ENCODE measurements at regions not wholly inside any gene's neighbourhood (a gene's known extent, or its start where the extent isn't known, plus 50 kb on each side); places are given as distances from the start of the nearest gene placed in this dataset.

DNA sequence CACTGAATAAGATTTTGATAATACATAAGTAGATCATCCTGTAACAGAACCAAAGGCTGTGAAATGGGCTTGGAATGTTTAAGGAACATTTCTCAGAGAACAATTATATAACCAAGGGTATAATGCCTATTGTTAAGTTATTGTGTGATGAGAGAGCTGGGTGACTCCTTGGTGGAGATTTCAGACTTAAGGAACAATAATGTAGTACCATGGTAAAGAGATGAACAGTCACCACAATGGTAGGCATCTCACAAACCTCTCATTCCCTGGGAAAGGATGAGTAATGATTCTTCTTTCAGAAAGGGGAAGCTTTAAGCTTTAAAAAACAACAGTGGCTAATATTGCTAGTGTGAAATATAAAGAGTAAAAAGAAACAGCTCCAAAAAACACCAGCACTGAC is 147.4 kb downstream of the TRIM36 start:
- no peaks in the 10 kb centered on the region for H3K9me3 Mint-ChIP-seq (ENCODE audit: low read depth)
- POLR2A ChIA-PET = no interaction called here
- CTCF ChIA-PET = interaction anchor here (0.8 kb wide), 1 partner anchor 9 kb away, joined by 3 read pairs; no protein-coding TSS in a partner anchor

DNA sequence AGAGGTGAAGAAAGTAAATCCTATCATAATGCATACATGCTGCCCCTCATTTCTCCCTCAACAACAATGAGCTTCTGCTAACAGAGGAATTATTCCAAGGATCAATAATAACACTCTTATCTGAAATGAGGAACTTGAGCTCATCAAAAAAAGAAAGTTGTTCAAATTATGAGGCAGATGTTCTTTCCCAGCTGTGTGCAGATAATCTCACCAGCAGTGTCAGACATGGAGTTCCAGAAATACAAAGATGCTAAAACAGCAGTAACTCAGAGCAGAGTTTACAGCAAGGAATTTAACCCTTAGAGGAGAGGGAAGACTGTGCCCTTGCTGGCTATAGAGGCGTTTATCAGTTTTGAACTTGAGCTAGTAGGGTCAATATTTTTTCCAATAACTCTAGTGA is 153.1 kb downstream of the TRIM36 start:
- Mint-ChIP-seq H3K4me3 (no peak overlapping the region), H3K27ac (no peak overlapping the region), H3K4me1 (no peaks in the 10 kb centered on the region), H3K27me3 (no peaks in the 10 kb centered on the region), H3K9me3 (ENCODE audit: low read depth) (no peaks in the 10 kb centered on the region), H3K36me3 (ENCODE audit: low read depth) (no peaks in the 10 kb centered on the region)
- DNase-seq (no peak), ATAC-seq (no peak)
- POLR2A ChIA-PET = no interaction called here
- CTCF ChIA-PET = interaction anchor here (0.6 kb wide), 1 partner anchor 30 kb away, joined by 5 read pairs; no protein-coding TSS in a partner anchor
- intact Hi-C loops (cut with DNase I, micrococcal nuclease) = no loop called here

More for the DNA sequence above, 147.4 kb downstream of the TRIM36 start:
- no peak for DNase-seq
- intact Hi-C loops (cut with DNase I, micrococcal nuclease) = no loop called here
- no peaks in the 10 kb centered on the region for H3K4me1 Mint-ChIP-seq
- H3K27ac Mint-ChIP-seq = no peak overlapping the region
- no peak overlapping the region for H3K4me3 Mint-ChIP-seq
- ATAC-seq = no peak
- no peaks in the 10 kb centered on the region for H3K36me3 Mint-ChIP-seq (ENCODE audit: low read depth)
- H3K27me3 Mint-ChIP-seq = peaks cover 7% of the 10 kb centered on the region

DNA sequence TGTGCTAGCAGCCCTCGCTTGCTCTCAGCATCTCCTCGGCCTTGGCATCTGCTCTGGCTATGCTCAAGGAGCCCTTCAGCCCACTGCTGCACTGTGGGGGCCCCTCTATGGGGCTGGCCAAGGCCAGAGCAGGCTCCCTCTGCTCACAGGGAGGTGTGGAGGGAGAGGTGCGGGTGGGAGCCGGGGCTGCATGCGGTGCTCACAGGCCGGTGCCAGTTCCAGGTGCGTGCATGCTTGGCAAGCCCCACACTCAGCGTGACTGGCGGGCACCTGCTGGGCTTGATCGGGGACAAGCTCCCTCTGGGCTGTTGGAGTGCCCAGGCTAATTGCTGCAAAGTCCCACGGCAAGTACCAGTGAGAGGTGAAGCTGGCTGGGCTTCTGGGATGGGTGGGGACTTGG is 170.5 kb downstream of the TRIM36 start:
- ChIA-PET POLR2A (no interaction called here), CTCF (interaction anchor here (0.7 kb wide), 1 partner anchor 41 kb away, joined by 3 read pairs; no protein-coding TSS in a partner anchor)
- Mint-ChIP-seq H3K9me3 (ENCODE audit: low read depth) (peaks cover 2% of the 10 kb centered on the region), H3K4me1 (no peaks in the 10 kb centered on the region), H3K4me3 (no peak overlapping the region), H3K27ac (no peak overlapping the region), H3K27me3 (peaks cover 4% of the 10 kb centered on the region), H3K36me3 (ENCODE audit: low read depth) (no peaks in the 10 kb centered on the region)
- intact Hi-C loops (cut with DNase I, micrococcal nuclease) = no loop called here
- DNase-seq = no peak
- no peak for ATAC-seq

DNA sequence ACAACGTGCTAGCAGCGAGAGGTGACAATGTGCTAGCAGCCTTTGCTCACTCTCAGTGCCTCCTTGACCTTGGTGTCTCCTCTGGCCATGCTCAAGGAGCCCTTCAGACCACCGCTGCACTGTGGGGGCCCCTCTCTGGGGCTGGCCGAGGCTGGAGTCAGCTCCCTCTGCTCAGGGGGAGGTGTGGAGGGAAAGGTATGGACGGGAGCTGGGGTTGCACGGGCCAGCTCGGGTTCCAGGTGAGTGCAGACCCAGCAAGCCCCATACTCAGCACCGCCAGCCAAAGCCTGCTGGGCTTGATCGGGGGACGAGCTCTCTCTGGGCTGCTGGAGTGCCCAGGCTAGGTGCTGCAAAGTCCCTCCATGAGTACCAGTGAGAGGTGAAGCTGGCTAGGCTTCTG is 180.2 kb downstream of the TRIM36 start:
- H3K4me3 Mint-ChIP-seq = no peak overlapping the region
- POLR2A ChIA-PET = no interaction called here
- H3K4me1 Mint-ChIP-seq = no peaks in the 10 kb centered on the region

DNA sequence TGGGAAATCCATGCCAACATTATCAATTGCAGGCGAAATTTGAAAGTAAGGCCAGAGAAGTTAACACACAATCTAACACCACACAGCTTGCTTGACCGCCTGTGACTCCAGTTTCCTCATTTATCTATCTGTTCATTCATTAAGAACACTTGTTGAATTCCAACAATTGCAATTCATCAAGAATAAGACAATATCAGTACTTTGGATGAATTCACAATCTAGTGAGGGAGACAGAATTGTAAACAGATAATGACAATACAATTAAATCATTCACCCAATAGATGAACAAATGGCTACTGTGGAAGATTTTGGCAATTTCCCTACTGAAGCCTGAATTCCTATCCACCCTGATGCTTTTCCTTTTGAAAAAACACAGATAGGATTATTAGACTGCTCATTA is 181.6 kb downstream of the TRIM36 start:
- Mint-ChIP-seq H3K27me3 (peaks cover 3% of the 10 kb centered on the region), H3K36me3 (ENCODE audit: low read depth) (no peaks in the 10 kb centered on the region), H3K4me3 (no peak overlapping the region), H3K9me3 (ENCODE audit: low read depth) (no peaks in the 10 kb centered on the region), H3K27ac (no peak overlapping the region), H3K4me1 (no peaks in the 10 kb centered on the region)
- ChIA-PET POLR2A (no interaction called here), CTCF (no interaction called here)
- ATAC-seq = no peak
- no peak for DNase-seq
- intact Hi-C loops (cut with DNase I, micrococcal nuclease) = loop anchor here in 1 of 2 experiments (1.0 kb wide), 1 partner anchor 13 kb away; no protein-coding TSS in a partner anchor

More for the DNA sequence above, 180.2 kb downstream of the TRIM36 start:
- intact Hi-C loops (cut with DNase I, micrococcal nuclease) = no loop called here
- Mint-ChIP-seq H3K9me3 (ENCODE audit: low read depth) (no peaks in the 10 kb centered on the region), H3K27me3 (peaks cover 3% of the 10 kb centered on the region), H3K27ac (no peak overlapping the region), H3K36me3 (ENCODE audit: low read depth) (no peaks in the 10 kb centered on the region)
- CTCF ChIA-PET = no interaction called here
- DNase-seq (no peak), ATAC-seq (no peak)

DNA sequence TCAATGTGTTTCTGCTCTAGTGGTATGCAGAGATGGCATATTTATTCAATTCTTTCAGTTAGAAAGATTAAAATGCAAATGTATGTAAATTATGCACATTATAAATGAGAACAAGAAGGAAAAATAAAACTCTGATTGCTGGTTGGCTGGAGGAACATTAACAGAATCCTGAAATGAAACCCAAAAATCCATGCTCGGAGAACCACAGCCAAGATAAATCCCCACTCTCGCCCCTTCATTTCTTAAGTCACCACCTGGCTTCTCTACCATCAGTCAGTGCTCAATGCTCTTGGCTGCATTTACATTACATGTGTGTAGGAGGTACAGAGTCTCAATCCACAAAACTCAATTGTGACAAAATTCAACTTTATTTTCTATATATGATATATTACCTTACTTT is 184.9 kb downstream of the TRIM36 start:
- DNase-seq (no peak), ATAC-seq (no peak)
- CTCF ChIA-PET = no interaction called here
- Mint-ChIP-seq H3K4me3 (no peak overlapping the region), H3K36me3 (ENCODE audit: low read depth) (no peaks in the 10 kb centered on the region), H3K4me1 (no peaks in the 10 kb centered on the region), H3K27ac (no peak overlapping the region), H3K9me3 (ENCODE audit: low read depth) (no peaks in the 10 kb centered on the region), H3K27me3 (peaks cover 6% of the 10 kb centered on the region)
- POLR2A ChIA-PET = no interaction called here
- intact Hi-C loops (cut with DNase I, micrococcal nuclease) = no loop called here

DNA sequence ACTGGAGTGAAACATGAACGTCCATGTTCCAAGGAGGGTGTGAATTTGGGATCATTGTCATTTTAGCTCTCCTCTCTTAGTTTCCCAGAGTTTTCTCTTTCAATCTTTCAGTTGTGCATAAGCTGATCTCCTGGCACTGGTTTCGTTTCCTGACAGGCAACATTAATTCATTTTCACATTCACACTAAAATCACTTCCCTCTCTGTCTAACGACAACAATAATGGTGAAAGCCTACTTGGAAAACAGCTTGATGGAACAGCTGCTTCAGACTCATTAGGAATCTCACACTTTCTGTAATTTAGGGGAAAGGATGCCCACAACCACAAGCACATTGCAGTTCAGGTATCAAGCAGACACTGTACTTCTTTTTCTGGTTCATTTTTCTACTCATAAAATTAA is 188.6 kb downstream of the TRIM36 start:
- CTCF ChIA-PET = interaction anchor here (0.5 to 0.8 kb wide), 2 partner anchors 19 to 85 kb away, joined by 3 read pairs; no protein-coding TSS in a partner anchor
- no peaks in the 10 kb centered on the region for H3K4me1 Mint-ChIP-seq
- no peak for DNase-seq
- no peak overlapping the region for H3K4me3 Mint-ChIP-seq
- peaks cover 6% of the 10 kb centered on the region for H3K27me3 Mint-ChIP-seq
- POLR2A ChIA-PET = no interaction called here
- no peaks in the 10 kb centered on the region for H3K9me3 Mint-ChIP-seq (ENCODE audit: low read depth)
- no peak for ATAC-seq
- intact Hi-C loops (cut with DNase I, micrococcal nuclease) = no loop called here
- H3K36me3 Mint-ChIP-seq (ENCODE audit: low read depth) = no peaks in the 10 kb centered on the region
- no peak overlapping the region for H3K27ac Mint-ChIP-seq

DNA sequence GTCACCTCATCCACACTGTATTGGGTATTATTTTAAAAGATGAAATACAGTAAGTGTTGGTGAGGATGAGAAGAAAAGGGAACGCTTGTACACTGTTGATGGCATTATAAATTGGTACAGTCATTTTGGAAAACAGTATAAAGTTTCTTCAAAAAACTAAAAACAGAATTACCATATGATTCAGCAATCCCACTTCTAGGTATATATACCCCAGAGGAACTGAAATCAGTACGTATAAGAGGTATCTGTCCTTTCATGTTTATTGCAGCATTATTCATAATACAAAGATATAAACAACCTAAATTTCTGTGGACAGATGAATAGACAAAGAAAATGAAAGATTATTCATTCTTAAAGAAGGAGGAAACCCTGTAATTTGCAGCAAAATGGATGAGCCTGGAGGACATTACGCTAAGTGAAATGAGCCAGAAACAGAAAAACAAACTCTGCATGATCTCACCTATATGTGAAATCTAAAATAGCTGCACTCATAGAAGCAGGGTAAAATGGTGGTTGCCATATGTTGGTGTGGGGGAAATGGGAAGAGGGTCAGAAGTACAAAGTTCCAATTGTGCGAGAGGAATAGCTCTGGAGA is 191.6 kb downstream of the TRIM36 start:
- ATAC-seq (peak; percentile 42), DNase-seq (no peak)
- ChIA-PET POLR2A (no interaction called here), CTCF (no interaction called here)
- intact Hi-C loops (cut with DNase I, micrococcal nuclease) = loop anchor here in 1 of 2 experiments (10.0 kb wide), 1 partner anchor 267 kb away; no protein-coding TSS in a partner anchor
- H3K27ac Mint-ChIP-seq = no peak overlapping the region
- no peaks in the 10 kb centered on the region for H3K9me3 Mint-ChIP-seq (ENCODE audit: low read depth)
- H3K4me1 Mint-ChIP-seq = no peaks in the 10 kb centered on the region
- no peaks in the 10 kb centered on the region for H3K36me3 Mint-ChIP-seq (ENCODE audit: low read depth)
- H3K27me3 Mint-ChIP-seq = peaks cover 5% of the 10 kb centered on the region
- H3K4me3 Mint-ChIP-seq = no peak overlapping the region

DNA sequence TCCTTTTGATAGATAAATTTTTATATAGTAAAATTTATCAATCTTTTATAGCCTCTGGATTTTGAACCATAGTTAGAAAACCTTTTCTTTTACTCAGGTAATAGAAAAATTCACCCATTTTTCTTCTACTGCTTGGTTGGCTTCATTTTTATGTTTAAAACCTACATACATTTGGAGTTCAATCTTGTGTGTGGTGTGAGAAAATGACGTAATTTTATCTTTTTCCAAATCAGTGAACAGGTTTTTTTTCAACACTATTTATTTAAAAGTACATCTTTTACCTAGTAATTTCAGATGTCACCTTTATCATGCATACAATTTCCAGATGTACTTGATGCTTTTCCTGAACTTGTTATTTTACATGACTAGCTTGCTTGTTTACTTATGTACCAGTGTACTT is 200.2 kb downstream of the TRIM36 start:
- peaks cover 2% of the 10 kb centered on the region for H3K27me3 Mint-ChIP-seq
- H3K4me3 Mint-ChIP-seq = no peak overlapping the region
- no peaks in the 10 kb centered on the region for H3K36me3 Mint-ChIP-seq (ENCODE audit: low read depth)
- H3K27ac Mint-ChIP-seq = no peak overlapping the region
- no peak for ATAC-seq
- intact Hi-C loops (cut with DNase I, micrococcal nuclease) = no loop called here
- DNase-seq = no peak
- H3K4me1 Mint-ChIP-seq = no peaks in the 10 kb centered on the region
- H3K9me3 Mint-ChIP-seq (ENCODE audit: low read depth) = peaks cover 2% of the 10 kb centered on the region
- CTCF ChIA-PET = no interaction called here
- POLR2A ChIA-PET = no interaction called here

DNA sequence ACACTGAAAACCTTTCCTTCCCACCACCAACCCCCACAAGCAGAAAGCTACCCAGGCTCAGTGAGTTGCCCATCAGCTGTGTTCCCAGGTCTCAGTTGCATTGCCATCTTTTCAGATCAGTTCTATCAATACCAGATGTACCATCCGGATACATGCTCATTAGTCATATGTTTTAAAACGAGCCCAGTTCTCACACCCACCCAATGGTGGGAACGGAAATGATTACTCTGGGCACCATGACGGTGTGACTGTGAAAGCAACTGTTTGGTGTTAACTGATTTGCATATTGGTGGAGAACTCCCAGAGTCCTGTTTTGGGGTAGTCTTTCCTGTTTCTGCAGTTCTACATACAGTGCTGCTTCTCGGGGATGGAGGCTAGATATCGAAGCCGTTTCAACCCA is 212.3 kb downstream of the TRIM36 start:
- Mint-ChIP-seq H3K4me1 (no peaks in the 10 kb centered on the region), H3K36me3 (ENCODE audit: low read depth) (no peaks in the 10 kb centered on the region), H3K9me3 (ENCODE audit: low read depth) (no peaks in the 10 kb centered on the region), H3K27me3 (no peaks in the 10 kb centered on the region), H3K27ac (no peak overlapping the region), H3K4me3 (no peak overlapping the region)
- POLR2A ChIA-PET = no interaction called here
- ATAC-seq = no peak
- CTCF ChIA-PET = no interaction called here
- no peak for DNase-seq
- intact Hi-C loops (cut with DNase I, micrococcal nuclease) = no loop called here

DNA sequence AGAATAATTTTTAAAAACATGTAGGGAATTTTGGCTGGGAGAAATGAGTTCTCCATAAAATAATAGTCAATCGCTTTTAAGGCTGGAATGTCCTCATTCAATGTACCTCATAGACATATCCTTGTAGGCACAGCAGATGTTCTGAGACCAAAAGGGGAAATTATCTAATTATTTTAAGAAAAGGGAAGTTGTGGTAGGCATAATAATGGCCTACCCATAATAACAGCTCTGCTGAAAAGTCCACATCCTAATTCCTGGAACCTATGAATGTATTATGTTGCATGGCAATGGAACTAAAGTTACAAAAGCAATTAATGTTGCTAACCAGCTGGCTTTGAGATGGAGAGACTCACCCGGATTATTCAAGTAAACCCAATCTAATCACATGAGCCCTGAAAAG is 216.1 kb downstream of the TRIM36 start:
- Mint-ChIP-seq H3K36me3 (ENCODE audit: low read depth) (no peaks in the 10 kb centered on the region), H3K4me1 (no peaks in the 10 kb centered on the region), H3K27ac (no peak overlapping the region), H3K4me3 (no peak overlapping the region), H3K27me3 (no peaks in the 10 kb centered on the region), H3K9me3 (ENCODE audit: low read depth) (no peaks in the 10 kb centered on the region)
- no peak for DNase-seq
- intact Hi-C loops (cut with DNase I, micrococcal nuclease) = no loop called here
- ATAC-seq = no peak
- ChIA-PET POLR2A (no interaction called here), CTCF (no interaction called here)

DNA sequence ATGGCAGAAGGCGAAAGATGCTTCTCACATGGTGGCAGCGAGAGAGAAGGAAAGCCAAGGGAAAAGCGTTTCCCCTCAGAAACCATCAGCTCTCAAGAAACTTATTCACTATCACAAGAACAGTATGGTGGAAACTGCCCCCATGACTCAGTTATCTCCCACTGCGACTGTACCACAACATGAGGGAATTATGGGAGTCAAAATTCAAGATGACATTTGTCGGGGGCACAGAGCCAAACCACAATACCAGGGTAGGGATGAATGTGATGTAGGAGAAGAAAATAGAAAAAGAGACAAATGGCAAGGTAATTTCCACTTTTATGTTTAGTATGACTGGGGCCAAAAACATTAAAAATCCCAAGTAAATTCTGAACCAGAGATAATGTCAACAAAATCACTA is 216.8 kb downstream of the TRIM36 start:
- no peaks in the 10 kb centered on the region for H3K4me1 Mint-ChIP-seq
- no peaks in the 10 kb centered on the region for H3K27me3 Mint-ChIP-seq
- no peak for ATAC-seq
- ChIA-PET CTCF (no interaction called here), POLR2A (no interaction called here)
- no peaks in the 10 kb centered on the region for H3K36me3 Mint-ChIP-seq (ENCODE audit: low read depth)
- no peak overlapping the region for H3K4me3 Mint-ChIP-seq
- intact Hi-C loops (cut with DNase I, micrococcal nuclease) = no loop called here
- no peaks in the 10 kb centered on the region for H3K9me3 Mint-ChIP-seq (ENCODE audit: low read depth)
- H3K27ac Mint-ChIP-seq = no peak overlapping the region
- no peak for DNase-seq

DNA sequence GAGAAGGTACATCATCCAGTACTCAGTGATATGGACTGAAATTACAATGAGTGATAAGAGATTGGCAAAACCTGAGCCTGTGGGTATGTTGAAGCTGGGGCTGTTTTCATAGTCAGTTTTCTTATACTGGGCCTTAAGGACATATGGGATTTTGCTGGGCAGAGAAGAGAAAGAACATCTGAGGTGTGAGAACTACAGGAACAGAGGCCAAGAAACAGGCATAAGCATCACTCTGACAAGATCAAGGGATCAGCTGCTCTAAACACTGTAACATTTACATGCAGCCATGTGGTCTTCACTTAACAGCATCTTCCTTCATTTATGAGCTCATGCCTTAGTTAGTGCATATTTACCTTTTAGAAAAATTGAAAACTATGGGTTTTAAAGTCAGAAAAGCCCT is 220.0 kb downstream of the TRIM36 start:
- ChIA-PET POLR2A (no interaction called here), CTCF (no interaction called here)
- no peak overlapping the region for H3K27ac Mint-ChIP-seq
- intact Hi-C loops (cut with DNase I, micrococcal nuclease) = no loop called here
- no peak overlapping the region for H3K4me3 Mint-ChIP-seq
- H3K9me3 Mint-ChIP-seq (ENCODE audit: low read depth) = no peaks in the 10 kb centered on the region
- no peak for DNase-seq
- H3K4me1 Mint-ChIP-seq = no peaks in the 10 kb centered on the region
- no peaks in the 10 kb centered on the region for H3K27me3 Mint-ChIP-seq
- ATAC-seq = no peak
- no peaks in the 10 kb centered on the region for H3K36me3 Mint-ChIP-seq (ENCODE audit: low read depth)

All from activated CD4-positive, alpha-beta T cell treated with anti-CD3 and anti-CD28 coated beads for 36 hours (primary cell).